B cell (primary cell): ENCODE measurements at regions not wholly inside any gene's neighbourhood (a gene's known extent, or its start where the extent isn't known, plus 50 kb on each side); places are given as distances from the start of the nearest gene placed in this dataset.

Experiments used
- ATAC-seq: fragments of 200-7000 bp; cut with Tn5 transposase; one replicate; pipeline ENCODE4 v1.10.0; 2021; ENCODE audit warnings: low read depth, mild to moderate bottlenecking, moderate number of reproducible peaks, moderate library complexity
- CTCF ChIA-PET: fragments of 350-600 bp; sonication (Branson Sonifier 250); formaldehyde crosslinking; loops from one replicate; lab custom pipeline; 2021; ENCODE audit warnings: antibody characterized with exemption, inconsistent platforms; lab: Charles Lee
- POLR2A ChIA-PET: fragments of 350-600 bp; sonication (Branson Sonifier 250); formaldehyde crosslinking; loops from one replicate; lab custom pipeline; 2021; ENCODE audit warnings: antibody characterized with exemption; lab: Charles Lee
- DNase-seq: peaks from one replicate; pipeline ENCODE4 v3.0.0; 2013
- H2AFZ ChIP-seq: 2 replicates; pipeline ENCODE4 v1.6.1; 2012; ENCODE audit warnings: mild to moderate bottlenecking, low read depth, low read length; ENCODE audit not compliant: insufficient read depth, poor library complexity, severe bottlenecking
- H3K27ac ChIP-seq, 2 donors: 1 replicate in 1 of 2; 2 replicates in 1 of 2; pipeline ENCODE4 v1.5.1; 2012 to 2013; ENCODE audit warnings: low read length in 2 of 2, mild to moderate bottlenecking in 2 of 2, moderate library complexity in 1 of 2
- H3K27me3 ChIP-seq, 4 experiments: fragments of 200-600 bp in 1 of 4; sonication (generic) in 1 of 4; replicated peaks in 1 of 4; 1 replicate in 2 of 4; 2 replicates in 2 of 4; pipeline versions ENCODE4 v1.6.1 to v1.7.0; 2013 to 2016; ENCODE audit warnings: low read length in 3 of 4, mild to moderate bottlenecking in 2 of 4, mixed read lengths in 1 of 4, moderate library complexity in 1 of 4; ENCODE audit not compliant: insufficient read depth in 4 of 4, control insufficient read depth in 3 of 4; ENCODE audit errors: control extremely low read depth in 1 of 4
- H3K36me3 ChIP-seq, 2 experiments: replicated peaks in 1 of 2; 1 replicate in 1 of 2; 2 replicates in 1 of 2; pipeline versions ENCODE4 v1.6.1 to v1.7.1; 2013; ENCODE audit warnings: low read length in 1 of 2; ENCODE audit not compliant: insufficient read depth in 2 of 2, control insufficient read depth in 1 of 2; ENCODE audit errors: control extremely low read depth in 1 of 2, extremely low read depth in 1 of 2
- H3K4me1 ChIP-seq, 2 donors: fragments of 200-600 bp in 1 of 2; sonication (generic) in 1 of 2; 1 replicate in 1 of 2; 2 replicates in 1 of 2; pipeline versions ENCODE4 v1.5.1 to v1.6.1; 2013 to 2017; ENCODE audit warnings: low read length in 2 of 2; ENCODE audit not compliant: control insufficient read depth in 2 of 2, insufficient read depth in 2 of 2
- H3K4me2 ChIP-seq: replicated peaks from 2 replicates; pipeline ENCODE3; 2012; ENCODE audit warnings: mild to moderate bottlenecking, low read depth, low read length; ENCODE audit not compliant: poor library complexity, severe bottlenecking
- H3K4me3 ChIP-seq, 5 experiments: fragments of 200-600 bp in 1 of 5; sonication (generic) in 1 of 5; 1 replicate in 3 of 5; 2 replicates in 2 of 5; pipeline versions ENCODE4 v1.5.1 to v1.7.0; 2011 to 2016; ENCODE audit warnings: low read length in 4 of 5, mild to moderate bottlenecking in 4 of 5, low read depth in 2 of 5, control low read depth in 1 of 5, moderate library complexity in 1 of 5; ENCODE audit not compliant: insufficient read depth in 1 of 5; ENCODE audit errors: control extremely low read depth in 1 of 5, extremely low read depth in 1 of 5
- H3K79me2 ChIP-seq: fragments of 200-600 bp; sonication (generic); one replicate; pipeline ENCODE4 v1.6.0; 2016; ENCODE audit warnings: low read length; ENCODE audit not compliant: control insufficient read depth, insufficient read depth
- H3K9ac ChIP-seq: fragments of 200-600 bp; sonication (generic); 2 replicates; pipeline ENCODE4 v1.6.1; 2017; ENCODE audit warnings: mild to moderate bottlenecking, low read length, moderate library complexity
- H3K9me3 ChIP-seq, 3 donors: one replicate each; pipeline versions ENCODE4 v1.6.1 to v1.7.1; 2013; ENCODE audit warnings: low read length in 2 of 3; ENCODE audit not compliant: control insufficient read depth in 2 of 3, insufficient read depth in 1 of 3; ENCODE audit errors: control extremely low read depth in 1 of 3
- H4K20me1 ChIP-seq: 2 replicates; pipeline ENCODE4 v1.6.0; 2012; ENCODE audit warnings: mild to moderate bottlenecking, low read length; ENCODE audit not compliant: insufficient read depth, control insufficient read depth, poor library complexity, severe bottlenecking
- H3K27ac Mint-ChIP-seq: one replicate; pipeline ENCODE4 v1.8.0; 2021; ENCODE audit warnings: mixed read lengths
- H3K27me3 Mint-ChIP-seq: one replicate; pipeline ENCODE4 v1.8.0; 2021; ENCODE audit warnings: mixed read lengths
- H3K4me1 Mint-ChIP-seq: one replicate; pipeline ENCODE4 v1.8.0; 2021; ENCODE audit warnings: mixed read lengths
- H3K4me3 Mint-ChIP-seq: one replicate; pipeline ENCODE4 v1.8.0; 2021; ENCODE audit warnings: mixed read lengths
- H3K9me3 Mint-ChIP-seq: one replicate; pipeline ENCODE4 v1.8.0; 2022; ENCODE audit warnings: mixed read lengths; ENCODE audit not compliant: insufficient read depth
- EZH2 ChIP-seq: IDR thresholded peaks from 2 replicates; pipeline ENCODE4 v1.6.1; 2012; ENCODE audit warnings: borderline replicate concordance, low read depth, mild to moderate bottlenecking, moderate library complexity, low read length; ENCODE audit not compliant: insufficient read depth, poor library complexity, severe bottlenecking
- WGBS: methylation state at CpG from one replicate; pipeline ENCODE4 v1.1.5; 2013; ENCODE audit warnings: missing lambda C conversion rate; ENCODE audit not compliant: insufficient coverage; 5-methylcytosine and 5-hydroxymethylcytosine counted together
- intact Hi-C: fragments of 100-400 bp; cut with micrococcal nuclease; formaldehyde crosslinking; loops from one replicate; pipeline ENCODE4 v1.10.0; 2022
- TF ChIP-seq, protein P1 (sequence below): fragments of 200-600 bp; IDR thresholded peaks from one replicate; pipeline ENCODE4 v1.8.0; 2022; ENCODE audit warnings: antibody characterized with exemption, mild to moderate bottlenecking

DNA sequence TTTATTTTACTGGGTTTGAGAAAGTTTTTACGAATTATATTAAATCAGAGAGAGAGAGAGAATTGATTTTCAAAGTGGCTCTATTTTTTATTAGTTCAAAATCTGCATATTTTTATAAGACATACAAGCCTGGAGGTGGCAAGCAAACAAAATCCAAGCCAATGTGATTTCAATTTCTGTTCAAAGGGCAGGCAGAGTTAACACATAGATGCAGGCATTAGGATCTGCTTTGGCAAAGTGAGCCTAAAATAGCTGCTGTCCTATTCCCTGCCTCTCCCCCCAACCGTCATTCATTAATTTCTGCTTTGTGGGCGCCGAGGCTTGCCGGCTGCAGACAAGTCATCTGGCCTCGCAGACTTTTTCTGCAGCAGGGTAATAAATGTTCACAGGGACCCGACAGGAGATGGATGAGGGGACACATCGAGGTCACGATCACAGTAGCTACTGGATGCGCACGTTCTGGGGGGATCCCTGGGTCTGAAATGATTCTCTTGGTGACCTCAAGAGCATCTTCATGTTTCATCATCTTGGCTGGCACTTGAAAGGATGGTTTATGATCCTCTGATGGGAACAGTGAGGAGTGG, 123.9 kb upstream of the SLC6A11 start:
- Mint-ChIP-seq H3K27ac (no peak overlapping the region), H3K4me3 (no peak overlapping the region), H3K4me1 (no peaks in the 10 kb centered on the region), H3K9me3 (no peaks in the 10 kb centered on the region), H3K27me3 (peaks cover 13% of the 10 kb centered on the region)
- POLR2A ChIA-PET = no interaction called here
- no peak for DNase-seq
- Histone ChIP-seq H3K36me3 (no peaks in the 10 kb centered on the region), H3K79me2 (no peaks in the 10 kb centered on the region), H3K27ac (no peak overlapping the region), H3K4me2 (no peak overlapping the region), H4K20me1 (no peaks in the 10 kb centered on the region), H2AFZ (no peak overlapping the region), H3K27me3 (peaks cover 0 to 4% (median 0%) of the 10 kb centered on the region in 4 experiments), H3K9ac (no peak overlapping the region), H3K9me3 (no peaks in the 10 kb centered on the region), H3K4me3 (no peak overlapping the region), H3K4me1 (no peaks in the 10 kb centered on the region)
- WGBS = 80% methylated on average over 9 of the region's 11 CpGs
- no peak for TF ChIP-seq EZH2
- TF ChIP-seq, protein P1, sequence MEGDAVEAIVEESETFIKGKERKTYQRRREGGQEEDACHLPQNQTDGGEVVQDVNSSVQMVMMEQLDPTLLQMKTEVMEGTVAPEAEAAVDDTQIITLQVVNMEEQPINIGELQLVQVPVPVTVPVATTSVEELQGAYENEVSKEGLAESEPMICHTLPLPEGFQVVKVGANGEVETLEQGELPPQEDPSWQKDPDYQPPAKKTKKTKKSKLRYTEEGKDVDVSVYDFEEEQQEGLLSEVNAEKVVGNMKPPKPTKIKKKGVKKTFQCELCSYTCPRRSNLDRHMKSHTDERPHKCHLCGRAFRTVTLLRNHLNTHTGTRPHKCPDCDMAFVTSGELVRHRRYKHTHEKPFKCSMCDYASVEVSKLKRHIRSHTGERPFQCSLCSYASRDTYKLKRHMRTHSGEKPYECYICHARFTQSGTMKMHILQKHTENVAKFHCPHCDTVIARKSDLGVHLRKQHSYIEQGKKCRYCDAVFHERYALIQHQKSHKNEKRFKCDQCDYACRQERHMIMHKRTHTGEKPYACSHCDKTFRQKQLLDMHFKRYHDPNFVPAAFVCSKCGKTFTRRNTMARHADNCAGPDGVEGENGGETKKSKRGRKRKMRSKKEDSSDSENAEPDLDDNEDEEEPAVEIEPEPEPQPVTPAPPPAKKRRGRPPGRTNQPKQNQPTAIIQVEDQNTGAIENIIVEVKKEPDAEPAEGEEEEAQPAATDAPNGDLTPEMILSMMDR = no peak
- ATAC-seq = no peak
- CTCF ChIA-PET = interaction anchor here (1.1 kb wide), 1 partner anchor 46 kb away, joined by 3 read pairs; no protein-coding TSS in a partner anchor
- intact Hi-C loops = no loop called here

DNA sequence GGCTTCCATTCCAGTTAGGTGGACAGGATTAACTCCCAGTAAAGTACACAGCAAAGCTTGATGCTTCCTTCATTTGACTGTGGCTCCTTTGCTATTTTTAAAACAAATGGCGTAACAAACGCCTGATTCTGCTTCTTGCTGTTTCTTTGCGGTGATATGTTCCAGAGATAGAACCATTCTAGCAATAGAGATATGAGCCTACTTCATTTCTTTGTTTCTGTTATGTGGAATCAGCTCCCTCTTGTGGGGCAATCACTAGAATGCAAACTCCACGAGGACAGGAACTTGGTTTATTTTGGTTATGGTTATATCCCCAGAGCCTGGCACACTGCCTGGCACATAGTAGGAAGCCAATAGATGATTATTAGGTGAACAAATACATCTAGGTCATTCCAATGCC, 122.6 kb upstream of the SLC6A11 start:
- H3K27ac Mint-ChIP-seq = no peak overlapping the region
- no peak overlapping the region for H3K4me2 ChIP-seq
- CTCF ChIA-PET = no interaction called here
- no peak overlapping the region for H3K4me3 ChIP-seq
- H3K4me3 Mint-ChIP-seq = no peak overlapping the region
- ATAC-seq (no peak), DNase-seq (no peak)
- H3K27ac ChIP-seq = no peak overlapping the region
- TF ChIP-seq, protein P1 = no peak
- no peak for TF ChIP-seq EZH2
- no peak overlapping the region for H2AFZ ChIP-seq
- H3K4me1 ChIP-seq = no peaks in the 10 kb centered on the region
- H3K27me3 ChIP-seq = peaks cover 0 to 6% (median 0%) of the 10 kb centered on the region in 4 experiments
- POLR2A ChIA-PET = no interaction called here
- intact Hi-C loops = no loop called here
- 68% methylated on average over 4 of the region's 4 CpGs for WGBS
- no peaks in the 10 kb centered on the region for H3K9me3 Mint-ChIP-seq
- no peaks in the 10 kb centered on the region for H3K79me2 ChIP-seq
- H3K27me3 Mint-ChIP-seq = peaks cover 13% of the 10 kb centered on the region
- H3K36me3 ChIP-seq = no peaks in the 10 kb centered on the region
- no peaks in the 10 kb centered on the region for H3K4me1 Mint-ChIP-seq
- H3K9ac ChIP-seq = no peak overlapping the region
- no peaks in the 10 kb centered on the region for H4K20me1 ChIP-seq
- no peaks in the 10 kb centered on the region for H3K9me3 ChIP-seq
